H1 (cell line): ENCODE measurements at regions not wholly inside any gene's neighbourhood (a gene's known extent, or its start where the extent isn't known, plus 50 kb on each side); places are given as distances from the start of the nearest gene placed in this dataset.
A peak's percentile ranks its signal among the peaks of the same experiment; 100 is the strongest.

Experiments used
- CTCF ChIA-PET: fragments of 300-600 bp; sonication (Branson Sonifier 250); formaldehyde crosslinking; loops from one replicate; lab custom pipeline; 2021; ENCODE audit not compliant: partially characterized antibody; lab: Charles Lee
- POLR2A ChIA-PET: fragments of 300-600 bp; sonication (Branson Sonifier 250); formaldehyde crosslinking; loops from one replicate; lab custom pipeline; 2021; ENCODE audit warnings: inconsistent platforms; ENCODE audit not compliant: partially characterized antibody; lab: Charles Lee
- DNase-seq, 2 experiments: peaks; one replicate each; pipeline versions ENCODE4 v3.0.0 to v3.0.0-alpha.2; 2010 to 2022; ENCODE audit warnings: low spot score in 2 of 2, low read depth in 1 of 2, mixed read lengths in 1 of 2
- FAIRE-seq: peaks from 2 replicates; lab custom pipeline; 2011; peaks lifted over from hg19 to GRCh38; lab: Jason Lieb, UNC
- H2AFZ ChIP-seq: 2 replicates; pipeline ENCODE4 v1.8.1; 2012; ENCODE audit warnings: low read length, inconsistent platforms
- H2AK5ac ChIP-seq: 2 replicates; pipeline ENCODE4 v1.6.1; 2013; ENCODE audit warnings: low read depth, low read length
- H2BK120ac ChIP-seq: replicated peaks from 2 replicates; pipeline ENCODE3; 2013; ENCODE audit warnings: low read depth, low read length, inconsistent platforms
- H2BK12ac ChIP-seq: 2 replicates; pipeline ENCODE4 v1.6.1; 2013; ENCODE audit warnings: low read depth, low read length
- H2BK15ac ChIP-seq: 2 replicates; pipeline ENCODE4 v1.6.1; 2013; ENCODE audit warnings: low read length
- H2BK20ac ChIP-seq: 2 replicates; pipeline ENCODE4 v1.6.1; 2013; ENCODE audit warnings: low read length
- H2BK5ac ChIP-seq: 2 replicates; pipeline ENCODE4 v1.6.1; 2013; ENCODE audit warnings: low read depth, low read length
- H3K14ac ChIP-seq: 2 replicates; pipeline ENCODE4 v1.6.1; 2013; ENCODE audit warnings: inconsistent platforms; ENCODE audit not compliant: insufficient read length
- H3K18ac ChIP-seq: 2 replicates; pipeline ENCODE4 v1.6.1; 2013; ENCODE audit warnings: low read length; ENCODE audit errors: extremely low read depth
- H3K23ac ChIP-seq: 2 replicates; pipeline ENCODE4 v1.6.1; 2013; ENCODE audit warnings: inconsistent platforms; ENCODE audit not compliant: insufficient read length
- H3K23me2 ChIP-seq: 2 replicates; pipeline ENCODE4 v1.6.1; 2013; ENCODE audit warnings: low read depth, low read length
- H3K27ac ChIP-seq: 2 replicates; pipeline ENCODE4 v1.6.1; 2011; ENCODE audit warnings: low read depth, low read length, inconsistent platforms
- H3K27me3 ChIP-seq, 4 experiments: replicated peaks in 1 of 4; 1 replicate in 1 of 4; 2 replicates in 3 of 4; pipeline versions ENCODE4 v1.6.1 to v1.8.1; 2011 to 2013; ENCODE audit warnings: low read length in 3 of 4, mild to moderate bottlenecking in 3 of 4, inconsistent platforms in 2 of 4, mixed read lengths in 2 of 4, moderate library complexity in 1 of 4; ENCODE audit not compliant: control insufficient read depth in 3 of 4, insufficient read depth in 3 of 4; ENCODE audit errors: extremely low read depth in 1 of 4
- H3K36me3 ChIP-seq, 4 experiments: 2 replicates each; pipeline versions ENCODE4 v1.6.1 to v1.8.1; 2011 to 2013; ENCODE audit warnings: mild to moderate bottlenecking in 4 of 4, low read length in 3 of 4, moderate library complexity in 2 of 4, control low read depth in 1 of 4, inconsistent platforms in 1 of 4; ENCODE audit not compliant: insufficient read depth in 4 of 4, control insufficient read depth in 2 of 4
- H3K4ac ChIP-seq: replicated peaks from 2 replicates; pipeline ENCODE3; 2013; ENCODE audit warnings: low read length, low read depth, mixed read lengths, inconsistent platforms; ENCODE audit not compliant: insufficient read length
- H3K4me1 ChIP-seq, 4 experiments: replicated peaks in 1 of 4; 1 replicate in 1 of 4; 2 replicates in 3 of 4; pipeline versions ENCODE4 v1.6.1 to v1.8.1; 2011 to 2013; ENCODE audit warnings: low read length in 3 of 4, inconsistent platforms in 2 of 4, mixed read lengths in 1 of 4; ENCODE audit not compliant: insufficient read depth in 4 of 4, control insufficient read depth in 3 of 4
- H3K4me2 ChIP-seq, 2 experiments: 2 replicates each; pipeline versions ENCODE4 v1.6.1 to v1.8.1; 2011 to 2013; ENCODE audit warnings: low read depth in 2 of 2, low read length in 2 of 2, control low read depth in 1 of 2, inconsistent platforms in 1 of 2, mild to moderate bottlenecking in 1 of 2; ENCODE audit not compliant: insufficient read depth in 1 of 2
- H3K4me3 ChIP-seq, 4 experiments: fragments of 200-600, 300-600 bp in 1 of 4; sonication (generic), shearing (Covaris generic), sonication (Bioruptor Twin) in 1 of 4; 2 replicates each; pipeline versions ENCODE4 v1.5.1 to v1.8.1; 2011 to 2016; ENCODE audit warnings: low read length in 4 of 4, low read depth in 3 of 4, control low read depth in 2 of 4, inconsistent platforms in 2 of 4, mild to moderate bottlenecking in 2 of 4, mixed read lengths in 1 of 4, moderate library complexity in 1 of 4; ENCODE audit not compliant: insufficient read depth in 2 of 4; ENCODE audit errors: extremely low read depth in 1 of 4
- H3K56ac ChIP-seq: replicated peaks from 2 replicates; pipeline ENCODE3; 2013; ENCODE audit warnings: low read depth, mild to moderate bottlenecking, mixed read lengths, low read length, inconsistent platforms; ENCODE audit not compliant: insufficient read length
- H3K79me1 ChIP-seq: 2 replicates; pipeline ENCODE4 v1.6.1; 2013; ENCODE audit warnings: low read depth, low read length, control low read depth
- H3K79me2 ChIP-seq, 2 experiments: 2 replicates each; pipeline versions ENCODE4 v1.6.1 to v1.8.1; 2012 to 2013; ENCODE audit warnings: low read length in 2 of 2, mild to moderate bottlenecking in 2 of 2, inconsistent platforms in 1 of 2; ENCODE audit not compliant: insufficient read depth in 2 of 2, control insufficient read depth in 1 of 2
- H3K9ac ChIP-seq, 4 experiments: replicated peaks in 1 of 4; 1 replicate in 1 of 4; 2 replicates in 3 of 4; pipeline versions ENCODE4 v1.6.1 to v1.8.1; 2011 to 2013; ENCODE audit warnings: low read depth in 3 of 4, low read length in 3 of 4, control low read depth in 2 of 4, mild to moderate bottlenecking in 2 of 4, moderate library complexity in 2 of 4, inconsistent platforms in 1 of 4; ENCODE audit errors: extremely low read depth in 1 of 4
- H3K9me3 ChIP-seq, 2 experiments: 2 replicates each; pipeline versions ENCODE4 v1.6.1 to v1.8.1; 2012 to 2013; ENCODE audit warnings: mild to moderate bottlenecking in 2 of 2, moderate library complexity in 2 of 2, control low read depth in 1 of 2, inconsistent platforms in 1 of 2, low read depth in 1 of 2, low read length in 1 of 2, mixed read lengths in 1 of 2; ENCODE audit not compliant: insufficient read depth in 2 of 2
- H4K20me1 ChIP-seq, 2 experiments: replicated peaks in 1 of 2; 2 replicates each; pipeline versions ENCODE3 to v1.8.1; 2011 to 2013; ENCODE audit warnings: inconsistent platforms in 2 of 2, low read length in 2 of 2, mild to moderate bottlenecking in 1 of 2; ENCODE audit not compliant: insufficient read depth in 2 of 2, control insufficient read depth in 1 of 2
- H4K5ac ChIP-seq: 2 replicates; pipeline ENCODE4 v1.6.1; 2013; ENCODE audit warnings: low read length, low read depth, mixed read lengths, inconsistent platforms; ENCODE audit not compliant: insufficient read length
- H4K8ac ChIP-seq: 2 replicates; pipeline ENCODE4 v1.8.0; 2013; ENCODE audit warnings: mild to moderate bottlenecking, moderate library complexity, low read length, inconsistent platforms; ENCODE audit not compliant: insufficient read depth; ENCODE audit errors: extremely low read depth
- H4K91ac ChIP-seq: replicated peaks from 2 replicates; pipeline ENCODE3; 2013; ENCODE audit warnings: low read length, mixed read lengths, inconsistent platforms; ENCODE audit not compliant: insufficient read length
- ASH2L ChIP-seq: fragments of 200-600, 300-600 bp; sonication (generic); IDR thresholded peaks from one replicate; pipeline ENCODE4 v1.7.1; 2017; ENCODE audit warnings: low read length
- ATF2 ChIP-seq: IDR thresholded peaks from 2 replicates; pipeline ENCODE4 v1.6.1; 2012; ENCODE audit warnings: low read length, inconsistent platforms
- BRCA1 ChIP-seq: IDR thresholded peaks from 2 replicates; pipeline ENCODE4 v1.6.1; 2012; ENCODE audit warnings: low read depth, low read length, improper control_type of control experiment
- CBX8 ChIP-seq: fragments of 300-800, 300-1000 bp; sonication (generic); IDR thresholded peaks from 2 replicates; pipeline ENCODE4 v1.7.1; 2016; ENCODE audit warnings: low read depth, low read length, borderline replicate concordance
- CEBPB ChIP-seq: IDR thresholded peaks from 2 replicates; pipeline ENCODE4 v1.6.1; 2012; ENCODE audit warnings: low read depth, low read length
- JUND ChIP-seq: IDR thresholded peaks from 2 replicates; pipeline ENCODE4 v1.6.1; 2011; ENCODE audit warnings: mild to moderate bottlenecking, improper control_type of control experiment, low read length
- NANOG ChIP-seq: IDR thresholded peaks from 2 replicates; pipeline ENCODE4 v1.6.1; 2011; ENCODE audit warnings: low read length, low read depth, mild to moderate bottlenecking, inconsistent platforms; ENCODE audit not compliant: insufficient read depth, poor library complexity, severe bottlenecking
- PHF8 ChIP-seq: fragments of 200-600 bp; sonication (generic); conservative IDR thresholded peaks from 2 replicates; pipeline ENCODE4 v1.7.1; 2012; ENCODE audit warnings: low read depth, mild to moderate bottlenecking, inconsistent platforms, low read length, moderate library complexity
- SP1 ChIP-seq: IDR thresholded peaks from 2 replicates; pipeline ENCODE4 v1.6.1; 2011; ENCODE audit warnings: low read depth, low read length
- TAF1 ChIP-seq: IDR thresholded peaks from 2 replicates; pipeline ENCODE4 v1.6.1; 2011; ENCODE audit warnings: mild to moderate bottlenecking, low read depth, low read length
- YY1 ChIP-seq: IDR thresholded peaks from 2 replicates; pipeline ENCODE4 v1.6.1; 2011; ENCODE audit warnings: low read depth, mild to moderate bottlenecking, low read length
- WGBS, 2 experiments: shearing (Covaris generic) in 1 of 2; methylation state at CpG; one replicate each; pipeline versions ENCODE4 v1.1.6 to v1.1.7; 2013 to 2015; ENCODE audit warnings: low lambda C conversion rate in 2 of 2, mixed read lengths in 2 of 2, inconsistent platforms in 1 of 2, low coverage in 1 of 2, missing lambda C conversion rate in 1 of 2; ENCODE audit not compliant: insufficient replicate concordance in 2 of 2, insufficient coverage in 1 of 2, insufficient read length in 1 of 2; ENCODE audit errors: extremely low coverage in 1 of 2, missing lambda C conversion rate in 1 of 2; 5-methylcytosine and 5-hydroxymethylcytosine counted together

- Histone ChIP-seq H3K4me3 (no peak overlapping the region), H2AFZ (no peak overlapping the region), H3K36me3 (no peaks in the 10 kb centered on the region), H3K27ac (no peak overlapping the region), H2BK20ac (peak overlapping the region; percentile 15; the same call in 1 of the 2 replicates), H4K8ac (no peak overlapping the region), H3K4ac (no peak overlapping the region), H3K9ac (no peak overlapping the region), H3K4me1 (peaks cover 2 to 36% (median 34%) of the 10 kb centered on the region in 4 experiments), H3K23ac (no peak overlapping the region), H3K79me1 (no peaks in the 10 kb centered on the region), H2BK12ac (no peak overlapping the region), H3K9me3 (no peaks in the 10 kb centered on the region), H2BK15ac (no peak overlapping the region), H4K20me1 (no peaks in the 10 kb centered on the region), H2AK5ac (no peak overlapping the region), H4K5ac (no peak overlapping the region), H3K79me2 (no peaks in the 10 kb centered on the region), H3K18ac (peak overlapping the region; percentile 34; the same call in 1 of the 2 replicates), H3K14ac (no peak overlapping the region), H3K56ac (no peak overlapping the region), H2BK5ac (peak overlapping the region; percentile 46; the same call in 1 of the 2 replicates), H3K27me3 (peaks cover 0 to 3% (median 0%) of the 10 kb centered on the region in 4 experiments; a peak in 2 of 7 replicates), H4K91ac (no peak overlapping the region), H2BK120ac (no peak overlapping the region), H3K4me2 (peak overlapping the region in 1 of 2 experiments; percentile 27; a peak in 1 of 4 replicates), H3K23me2 (no peaks in the 10 kb centered on the region)
- DNase-seq (no peak), FAIRE-seq (no peak)
- ChIA-PET CTCF (interaction anchor here (1.1 kb wide), 2 partner anchors 27 to 99 kb away, joined by 3 to 4 read pairs; no protein-coding TSS in a partner anchor), POLR2A (no interaction called here)
- no peak for TF ChIP-seq JUND
- TF ChIP-seq YY1 = no peak
- no peak for TF ChIP-seq BRCA1
- no peak for TF ChIP-seq PHF8
- no peak for TF ChIP-seq NANOG
- TF ChIP-seq TAF1 = no peak
- TF ChIP-seq SP1 = no peak
- TF ChIP-seq ATF2 = no peak
- no peak for TF ChIP-seq ASH2L
- no peak for TF ChIP-seq CEBPB
- no peak for TF ChIP-seq CBX8
- 75% methylated on average over 5 of the region's 5 CpGs; no CpG with 5 or more reads in 1 of the 2 experiments for WGBS, 2 experiments
Measured at GRCh38 chr12:114272605-114273004, 133.3 kb downstream of the TBX5 start.
